ENCODE measurements at regions not wholly inside any gene's neighbourhood (a gene's known extent, or its start where the extent isn't known, plus 50 kb on each side); places are given as distances from the start of the nearest gene placed in this dataset.
A peak's percentile ranks its signal among the peaks of the same experiment; 100 is the strongest.

- peak; percentile 20 for DNase-seq (ENCODE audit: low spot score)
Observed at GRCh38 chr5:10077791-10078545, 171.7 kb downstream of the ATPSCKMT start.

GRCh38 chr5:10073441-10074104 lies 176.1 kb downstream of the ATPSCKMT start:
- DNase-seq (ENCODE audit: low spot score) = no peak

- no peak for DNase-seq (ENCODE audit: low spot score)
Observed at GRCh38 chr5:10069637-10070313, 179.9 kb downstream of the ATPSCKMT start.

- DNase-seq (ENCODE audit: low spot score) = no peak
Observed at GRCh38 chr5:10065428-10066000, 184.2 kb downstream of the ATPSCKMT start.

GRCh38 chr5:10064546-10065195 lies 185.0 kb downstream of the ATPSCKMT start:
- no peak for DNase-seq (ENCODE audit: low spot score)

- DNase-seq (ENCODE audit: low spot score) = no peak
Observed at GRCh38 chr5:10063997-10064396, 185.7 kb downstream of the ATPSCKMT start.

- DNase-seq (ENCODE audit: low spot score) = no peak
Observed at GRCh38 chr5:10059980-10060379, 189.7 kb downstream of the ATPSCKMT start.

GRCh38 chr5:10059556-10059955 lies 190.1 kb downstream of the ATPSCKMT start:
- no peak for DNase-seq (ENCODE audit: low spot score)

GRCh38 chr5:10057356-10057755 lies 192.3 kb downstream of the ATPSCKMT start:
- no peak for DNase-seq (ENCODE audit: low spot score)

GRCh38 chr5:10056228-10056760 lies 193.4 kb downstream of the ATPSCKMT start:
- peak; percentile 68 for DNase-seq (ENCODE audit: low spot score)

- DNase-seq (ENCODE audit: low spot score) = no peak
Observed at GRCh38 chr5:10049858-10050455, 199.7 kb downstream of the ATPSCKMT start.

- DNase-seq (ENCODE audit: low spot score) = no peak
Observed at GRCh38 chr5:10046676-10047075, 203.0 kb downstream of the ATPSCKMT start.

GRCh38 chr5:10045376-10045775 lies 204.3 kb downstream of the ATPSCKMT start:
- DNase-seq (ENCODE audit: low spot score) = no peak

GRCh38 chr5:10036136-10036815 lies 213.4 kb downstream of the ATPSCKMT start:
- DNase-seq (ENCODE audit: low spot score) = no peak

GRCh38 chr5:10034001-10034400 lies 215.7 kb downstream of the ATPSCKMT start:
- no peak for DNase-seq (ENCODE audit: low spot score)

- DNase-seq (ENCODE audit: low spot score) = no peak
Observed at GRCh38 chr5:10031817-10032216, 217.9 kb downstream of the ATPSCKMT start.

GRCh38 chr5:10030219-10030831 lies 219.4 kb downstream of the ATPSCKMT start:
- DNase-seq (ENCODE audit: low spot score) = no peak

GRCh38 chr5:10023494-10023893 lies 226.2 kb downstream of the ATPSCKMT start:
- DNase-seq (ENCODE audit: low spot score) = peak; percentile 11

GRCh38 chr5:10021248-10021647 lies 228.4 kb downstream of the ATPSCKMT start:
- DNase-seq (ENCODE audit: low spot score) = no peak

GRCh38 chr5:10019236-10019635 lies 230.5 kb downstream of the ATPSCKMT start:
- DNase-seq (ENCODE audit: low spot score) = no peak

All from umbilical cord (tissue), 1 donor.